ENCODE measurements at regions not wholly inside any gene's neighbourhood (a gene's known extent, or its start where the extent isn't known, plus 50 kb on each side); places are given as distances from the start of the nearest gene placed in this dataset.

- TF ChIP-seq CUX1 (CRISPR knock-in tag; IDR thresholded peaks at IDR 0.05), result no peak
- no peak for TF ChIP-seq ZBTB2 (IDR thresholded peaks at IDR 0.05)
- no peak for TF ChIP-seq BRF1 (IDR thresholded peaks at IDR 0.05; ENCODE audit: borderline replicate concordance, extremely low read depth, insufficient read length)
- no peak for TF ChIP-seq ZNF512 (tag; IDR thresholded peaks at IDR 0.05)
- TF ChIP-seq FOXK2 (conservative IDR thresholded peaks at IDR 0.05 in 1 of 2, IDR thresholded peaks at IDR 0.05 in 1 of 2; ENCODE audit: low read depth in 2 of 2), result 0 out of 4 replicates have a peak, but pooled peaks of 1 of the 2 experiments have one; percentile 38
- no peak for TF ChIP-seq ZBTB8A (IDR thresholded peaks at IDR 0.05; ENCODE audit: partially characterized antibody)
- no peak for TF ChIP-seq HINFP (tag; conservative IDR thresholded peaks at IDR 0.05; ENCODE audit: low read depth)
- no peak for TF ChIP-seq CEBPB (tag; IDR thresholded peaks at IDR 0.05)
- TF ChIP-seq MNT (conservative IDR thresholded peaks at IDR 0.05), result peak; percentile 47 to 58; a peak in 2 of 4 replicates
- no peak for TF ChIP-seq NR0B1 (IDR thresholded peaks at IDR 0.05; ENCODE audit: partially characterized antibody)
- TF ChIP-seq SFPQ (IDR thresholded peaks at IDR 0.05; ENCODE audit: low read depth, low read length), result no peak
Measured at GRCh38 chr6:67361264-67361663, 1273.8 kb upstream of the ADGRB3 start (continued).

All from K562 (cell line).